Prostate gland (tissue), 2 donors: ENCODE measurements at regions not wholly inside any gene's neighbourhood (a gene's known extent, or its start where the extent isn't known, plus 50 kb on each side); places are given as distances from the start of the nearest gene placed in this dataset.

Experiments
- POLR2A ChIP-seq: fragments of 450-650 bp; IDR thresholded peaks from one replicate; pipeline ENCODE4 v1.6.1; 2016; ENCODE audit warnings: antibody characterized with exemption, mild to moderate bottlenecking
- POLR2AphosphoS5 ChIP-seq: sonication (generic); formaldehyde crosslinking; IDR thresholded peaks from one replicate; pipeline ENCODE4 v1.6.1; 2017; ENCODE audit warnings: antibody characterized with exemption
- TF ChIP-seq, protein P1 (sequence below), 4 experiments: fragments of 200-600 bp in 2 of 4; fragments of 450-650 bp in 2 of 4; sonication (generic) in 2 of 4; IDR thresholded peaks; 1 replicate in 3 of 4; 2 replicates in 1 of 4; pipeline ENCODE4 v1.5.1; 2016 to 2019; ENCODE audit warnings: antibody characterized with exemption in 4 of 4, mild to moderate bottlenecking in 2 of 4, moderate library complexity in 2 of 4

DNA sequence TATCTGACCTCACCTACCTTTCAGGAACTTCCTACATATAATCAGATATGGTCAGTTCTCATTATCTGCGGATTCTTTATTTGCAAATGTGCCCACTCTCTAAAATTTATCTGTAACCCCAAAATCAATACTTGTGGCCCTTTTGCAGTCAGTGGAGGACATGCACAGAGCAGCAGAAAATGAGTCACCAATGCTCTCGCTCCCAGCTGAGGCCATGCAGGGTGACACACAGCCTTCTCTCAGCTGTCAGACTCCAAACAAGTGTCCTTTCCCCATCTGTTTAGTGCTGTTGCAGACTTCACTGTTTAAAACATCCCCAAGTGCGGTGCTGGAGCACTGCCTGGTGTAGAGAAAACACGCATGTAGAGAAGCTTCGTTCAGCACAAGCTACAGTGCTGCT lies 171.9 kb upstream of the SALL3 start:
- TF ChIP-seq, protein P1, sequence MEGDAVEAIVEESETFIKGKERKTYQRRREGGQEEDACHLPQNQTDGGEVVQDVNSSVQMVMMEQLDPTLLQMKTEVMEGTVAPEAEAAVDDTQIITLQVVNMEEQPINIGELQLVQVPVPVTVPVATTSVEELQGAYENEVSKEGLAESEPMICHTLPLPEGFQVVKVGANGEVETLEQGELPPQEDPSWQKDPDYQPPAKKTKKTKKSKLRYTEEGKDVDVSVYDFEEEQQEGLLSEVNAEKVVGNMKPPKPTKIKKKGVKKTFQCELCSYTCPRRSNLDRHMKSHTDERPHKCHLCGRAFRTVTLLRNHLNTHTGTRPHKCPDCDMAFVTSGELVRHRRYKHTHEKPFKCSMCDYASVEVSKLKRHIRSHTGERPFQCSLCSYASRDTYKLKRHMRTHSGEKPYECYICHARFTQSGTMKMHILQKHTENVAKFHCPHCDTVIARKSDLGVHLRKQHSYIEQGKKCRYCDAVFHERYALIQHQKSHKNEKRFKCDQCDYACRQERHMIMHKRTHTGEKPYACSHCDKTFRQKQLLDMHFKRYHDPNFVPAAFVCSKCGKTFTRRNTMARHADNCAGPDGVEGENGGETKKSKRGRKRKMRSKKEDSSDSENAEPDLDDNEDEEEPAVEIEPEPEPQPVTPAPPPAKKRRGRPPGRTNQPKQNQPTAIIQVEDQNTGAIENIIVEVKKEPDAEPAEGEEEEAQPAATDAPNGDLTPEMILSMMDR (IDR thresholded peaks at IDR 0.05), result no peak
- no peak for TF ChIP-seq POLR2A
- no peak for TF ChIP-seq POLR2AphosphoS5
